Spleen (tissue), 7 donors: ENCODE measurements at regions not wholly inside any gene's neighbourhood (a gene's known extent, or its start where the extent isn't known, plus 50 kb on each side); places are given as distances from the start of the nearest gene placed in this dataset.

Source experiments
- CTCF ChIP-seq, 11 experiments: fragments of 200-600 bp in 7 of 11; fragments of 450-650 bp in 4 of 11; sonication (generic) in 4 of 11; IDR thresholded peaks in 8 of 11; conservative IDR thresholded peaks in 3 of 11; 1 replicate in 7 of 11; 2 replicates in 4 of 11; pipeline versions ENCODE4 v1.4.0 to v1.8.0; 2016 to 2021; ENCODE audit warnings: antibody characterized with exemption in 11 of 11, inconsistent platforms in 4 of 11, mild to moderate bottlenecking in 1 of 11
- POLR2A ChIP-seq, 3 donors: fragments of 450-650 bp; IDR thresholded peaks; one replicate each; pipeline ENCODE4 v1.5.1; 2017; ENCODE audit warnings: antibody characterized with exemption in 3 of 3, mild to moderate bottlenecking in 1 of 3
- POLR2AphosphoS5 ChIP-seq, 3 donors: sonication (generic); formaldehyde crosslinking; IDR thresholded peaks; one replicate each; pipeline ENCODE4 v1.5.1; 2017; ENCODE audit warnings: antibody characterized with exemption in 3 of 3
- donor health status: DM: no; HTN: no; CAD: no; lungs with moderate emphysema.
- donor health status: DM: no; HTN: no; CAD: no.
- donor health status: DM: no; HTN: no; CAD: no.

- TF ChIP-seq CTCF (IDR thresholded peaks at IDR 0.05 in 8 of 11, conservative IDR thresholded peaks at IDR 0.05 in 3 of 11) (no peak), POLR2AphosphoS5 (IDR thresholded peaks at IDR 0.05) (no peak), POLR2A (IDR thresholded peaks at IDR 0.05) (no peak)
These were observed 118.6 kb upstream of the DOK5 start for GRCh38 chr20:54356801-54357200.
